ENCODE measurements at regions not wholly inside any gene's neighbourhood (a gene's known extent, or its start where the extent isn't known, plus 50 kb on each side); places are given as distances from the start of the nearest gene placed in this dataset.
A peak's percentile ranks its signal among the peaks of the same experiment; 100 is the strongest.
"Not testable (repeated sequence)": the region's sequence is repeated elsewhere in the genome, so short reads cannot be mapped to it uniquely, and the experiment has no call there.

GRCh38 chr3:186452517-186452916 lies 90.5 kb upstream of the DGKG start:
- Histone ChIP-seq H3K4me3 (no peak overlapping the region), H3K4me1 (no peaks in the 10 kb centered on the region), H3K36me3 (ENCODE audit: insufficient read depth in 1 of 2, low read depth in 1 of 2) (no peaks in the 10 kb centered on the region), H3K9me3 (no peaks in the 10 kb centered on the region), H3K27me3 (ENCODE audit: insufficient read depth in 3 of 3, low read length in 2 of 3) (peaks cover 0 to 2% (median 0%) of the 10 kb centered on the region in 3 donors), H3K27ac (no peak overlapping the region)
- DNase-seq: no peak
- intact Hi-C loops (cut with DNase I): no loop called here
- TF ChIP-seq, protein P1, sequence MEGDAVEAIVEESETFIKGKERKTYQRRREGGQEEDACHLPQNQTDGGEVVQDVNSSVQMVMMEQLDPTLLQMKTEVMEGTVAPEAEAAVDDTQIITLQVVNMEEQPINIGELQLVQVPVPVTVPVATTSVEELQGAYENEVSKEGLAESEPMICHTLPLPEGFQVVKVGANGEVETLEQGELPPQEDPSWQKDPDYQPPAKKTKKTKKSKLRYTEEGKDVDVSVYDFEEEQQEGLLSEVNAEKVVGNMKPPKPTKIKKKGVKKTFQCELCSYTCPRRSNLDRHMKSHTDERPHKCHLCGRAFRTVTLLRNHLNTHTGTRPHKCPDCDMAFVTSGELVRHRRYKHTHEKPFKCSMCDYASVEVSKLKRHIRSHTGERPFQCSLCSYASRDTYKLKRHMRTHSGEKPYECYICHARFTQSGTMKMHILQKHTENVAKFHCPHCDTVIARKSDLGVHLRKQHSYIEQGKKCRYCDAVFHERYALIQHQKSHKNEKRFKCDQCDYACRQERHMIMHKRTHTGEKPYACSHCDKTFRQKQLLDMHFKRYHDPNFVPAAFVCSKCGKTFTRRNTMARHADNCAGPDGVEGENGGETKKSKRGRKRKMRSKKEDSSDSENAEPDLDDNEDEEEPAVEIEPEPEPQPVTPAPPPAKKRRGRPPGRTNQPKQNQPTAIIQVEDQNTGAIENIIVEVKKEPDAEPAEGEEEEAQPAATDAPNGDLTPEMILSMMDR (IDR thresholded peaks at IDR 0.05): no peak
- peak in 1 of 4 donors; percentile 50 for ATAC-seq
- 76 to 86% (median 84%) methylated on average over 8 of the region's 8 CpGs for WGBS, 3 donors

DNA sequence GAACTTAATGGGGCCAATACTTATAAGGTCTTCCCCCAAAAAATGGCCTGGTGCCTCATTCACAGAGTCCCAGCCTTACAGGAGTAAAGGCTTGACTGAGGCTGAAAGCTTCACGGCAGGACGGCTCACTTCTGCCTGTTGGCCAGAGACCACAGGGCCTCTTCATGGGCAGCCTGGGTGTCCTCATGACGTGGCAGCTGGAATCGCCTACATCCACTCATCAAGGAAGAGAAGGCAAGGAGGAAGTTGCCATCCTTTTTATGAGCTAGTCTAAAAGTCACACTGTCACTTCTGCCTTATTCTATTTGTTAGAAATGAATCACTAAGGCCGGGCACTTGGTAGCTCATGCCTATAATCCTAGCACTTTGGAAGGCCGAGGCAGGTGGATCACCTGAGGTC lies 89.3 kb upstream of the DGKG start:
- ATAC-seq: no peak
- TF ChIP-seq, protein P1 (IDR thresholded peaks at IDR 0.05): no peak
- no peak for DNase-seq
- intact Hi-C loops (cut with DNase I): no loop called here
- Histone ChIP-seq H3K27ac (no peak overlapping the region), H3K36me3 (ENCODE audit: insufficient read depth in 1 of 2, low read depth in 1 of 2) (no peaks in the 10 kb centered on the region), H3K27me3 (ENCODE audit: insufficient read depth in 3 of 3, low read length in 2 of 3) (peaks cover 0 to 2% (median 0%) of the 10 kb centered on the region in 3 donors), H3K4me3 (no peak overlapping the region), H3K9me3 (no peaks in the 10 kb centered on the region), H3K4me1 (no peaks in the 10 kb centered on the region)
- WGBS, 3 donors: 81 to 88% (median 84%) methylated on average over 6 of the region's 6 CpGs

DNA sequence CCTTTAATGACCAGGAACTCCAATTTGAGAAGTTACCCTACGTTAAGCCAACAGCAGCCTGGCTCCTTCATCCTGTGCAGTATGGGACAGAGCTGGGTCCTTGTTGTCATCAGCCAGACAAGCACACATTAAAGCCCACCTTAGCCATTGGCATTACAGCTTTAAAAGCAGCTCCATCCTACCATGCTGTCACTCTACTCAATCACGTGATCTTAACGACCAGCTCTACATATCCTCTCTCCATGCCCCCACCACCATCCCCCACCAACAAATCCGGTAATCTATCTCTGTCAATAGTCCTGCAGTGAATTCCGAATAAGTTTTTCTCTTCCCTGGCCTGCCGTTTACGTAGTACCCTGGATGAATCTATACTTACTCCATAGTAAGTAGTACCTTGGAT lies 82.9 kb upstream of the DGKG start:
- TF ChIP-seq, protein P1 (IDR thresholded peaks at IDR 0.05): no peak
- WGBS, 3 donors: 83 to 88% (median 87%) methylated on average over 7 of the region's 7 CpGs
- intact Hi-C loops (cut with DNase I): no loop called here
- H3K27me3 ChIP-seq (ENCODE audit: insufficient read depth in 3 of 3, low read length in 2 of 3): no peaks in the 10 kb centered on the region
- no peak overlapping the region for H3K4me3 ChIP-seq
- H3K27ac ChIP-seq: no peak overlapping the region
- DNase-seq: no peak
- no peaks in the 10 kb centered on the region for H3K36me3 ChIP-seq (ENCODE audit: insufficient read depth in 1 of 2, low read depth in 1 of 2)
- no peak for ATAC-seq
- H3K4me1 ChIP-seq: no peaks in the 10 kb centered on the region
- H3K9me3 ChIP-seq: no peaks in the 10 kb centered on the region

- no peak overlapping the region for H3K4me3 ChIP-seq
- H3K36me3 ChIP-seq (ENCODE audit: insufficient read depth in 1 of 2, low read depth in 1 of 2): no peaks in the 10 kb centered on the region
- intact Hi-C loops (cut with DNase I): no loop called here
- no peaks in the 10 kb centered on the region for H3K27me3 ChIP-seq (ENCODE audit: insufficient read depth in 3 of 3, low read length in 2 of 3)
- H3K27ac ChIP-seq: no peak overlapping the region
- ATAC-seq (no peak), DNase-seq (no peak)
- no peaks in the 10 kb centered on the region for H3K9me3 ChIP-seq
- TF ChIP-seq, protein P1 (IDR thresholded peaks at IDR 0.05): no peak
- no peaks in the 10 kb centered on the region for H3K4me1 ChIP-seq
Measured at GRCh38 chr3:186444288-186444687, 82.3 kb upstream of the DGKG start.

- ATAC-seq; H3K4me1 ChIP-seq; intact Hi-C loops (cut with DNase I); H3K4me3 ChIP-seq; H3K27me3 ChIP-seq (ENCODE audit: insufficient read depth in 3 of 3, low read length in 2 of 3); H3K9me3 ChIP-seq; DNase-seq; H3K36me3 ChIP-seq (ENCODE audit: insufficient read depth in 1 of 2, low read depth in 1 of 2); H3K27ac ChIP-seq: not testable (repeated sequence)
- 76 to 82% (median 80%) methylated on average over 9 of the region's 9 CpGs for WGBS, 3 donors
Measured at GRCh38 chr3:186442979-186443378, 80.9 kb upstream of the DGKG start.
